ENCODE measurements at regions not wholly inside any gene's neighbourhood (a gene's known extent, or its start where the extent isn't known, plus 50 kb on each side); places are given as distances from the start of the nearest gene placed in this dataset.

- Histone ChIP-seq H3K27ac (ENCODE audit: poor library complexity, severe bottlenecking) (no peak overlapping the region), H3K4me1 (ENCODE audit: insufficient read depth, poor library complexity, severe bottlenecking) (no peaks in the 10 kb centered on the region), H3K36me3 (ENCODE audit: low read depth) (no peaks in the 10 kb centered on the region), H3K4me3 (ENCODE audit: severe bottlenecking) (no peak overlapping the region), H3K27me3 (ENCODE audit: insufficient read depth, poor library complexity, severe bottlenecking) (no peaks in the 10 kb centered on the region), H3K9me3 (ENCODE audit: severe bottlenecking) (no peaks in the 10 kb centered on the region)
- DNase-seq (ENCODE audit: low spot score), result no peak
- TF ChIP-seq CTCF (IDR thresholded peaks at IDR 0.05; ENCODE audit: poor library complexity, severe bottlenecking), result no peak
- ATAC-seq (ENCODE audit: low read depth), result no peak
These were observed 58.3 kb upstream of the SHH start for GRCh38 chr7:155870334-155871180.

GRCh38 chr7:155869784-155870076, 57.5 kb upstream of the SHH start:
- Histone ChIP-seq H3K36me3 (ENCODE audit: low read depth) (no peaks in the 10 kb centered on the region), H3K9me3 (ENCODE audit: severe bottlenecking) (no peaks in the 10 kb centered on the region), H3K27ac (ENCODE audit: poor library complexity, severe bottlenecking) (no peak overlapping the region), H3K4me1 (ENCODE audit: insufficient read depth, poor library complexity, severe bottlenecking) (no peaks in the 10 kb centered on the region), H3K27me3 (ENCODE audit: insufficient read depth, poor library complexity, severe bottlenecking) (no peaks in the 10 kb centered on the region), H3K4me3 (ENCODE audit: severe bottlenecking) (no peak overlapping the region)
- TF ChIP-seq CTCF (IDR thresholded peaks at IDR 0.05; ENCODE audit: poor library complexity, severe bottlenecking), result no peak
- no peak for DNase-seq (ENCODE audit: low spot score)
- no peak for ATAC-seq (ENCODE audit: low read depth)

DNA sequence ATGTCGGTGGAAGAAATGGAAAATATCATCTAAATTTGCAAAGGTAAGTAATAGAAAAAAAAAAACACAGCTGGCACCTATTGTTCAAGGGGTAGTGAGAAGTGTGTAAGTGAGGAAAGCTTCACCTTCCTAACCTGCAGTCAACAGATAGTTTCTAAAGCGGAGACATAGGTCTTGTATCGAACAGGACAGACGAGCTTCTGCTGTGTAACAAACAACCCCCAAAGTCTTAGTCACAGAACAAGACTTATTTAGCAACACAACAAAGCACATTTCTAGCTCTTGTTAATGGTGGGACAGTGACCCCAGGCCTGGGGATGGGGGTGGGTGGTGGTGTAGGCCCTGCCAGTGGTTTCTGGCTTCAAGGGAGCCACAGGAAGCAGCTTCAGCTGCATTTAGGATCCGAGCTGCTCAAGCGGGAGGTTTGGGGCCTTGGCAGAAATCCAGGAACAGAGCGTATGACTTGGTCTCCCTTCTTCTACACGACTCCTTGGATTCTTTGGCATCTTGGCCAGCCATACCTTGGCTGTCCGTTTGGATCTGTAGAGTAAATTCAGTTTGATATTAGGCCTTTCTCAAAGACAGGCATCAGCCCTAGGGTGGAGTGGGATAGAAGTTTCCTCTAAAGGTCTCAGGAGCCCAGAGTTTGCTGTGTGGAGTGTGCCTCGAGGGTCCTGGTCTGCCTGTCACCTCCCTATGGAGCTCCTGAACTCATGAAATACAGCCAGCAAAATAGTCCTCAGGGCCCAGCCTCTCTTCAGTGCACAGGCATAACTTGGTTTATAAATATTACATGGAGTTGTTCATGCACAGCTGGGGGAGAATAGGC, 56.9 kb upstream of the SHH start:
- H3K4me1 ChIP-seq (ENCODE audit: insufficient read depth, poor library complexity, severe bottlenecking), result no peaks in the 10 kb centered on the region
- no peak for TF ChIP-seq CTCF (IDR thresholded peaks at IDR 0.05; ENCODE audit: poor library complexity, severe bottlenecking)
- H3K27me3 ChIP-seq (ENCODE audit: insufficient read depth, poor library complexity, severe bottlenecking), result no peaks in the 10 kb centered on the region
- ATAC-seq (ENCODE audit: low read depth) (no peak), DNase-seq (ENCODE audit: low spot score) (no peak)
- H3K9me3 ChIP-seq (ENCODE audit: severe bottlenecking), result no peaks in the 10 kb centered on the region
- no peak overlapping the region for H3K4me3 ChIP-seq (ENCODE audit: severe bottlenecking)
- H3K36me3 ChIP-seq (ENCODE audit: low read depth), result no peaks in the 10 kb centered on the region
- no peak overlapping the region for H3K27ac ChIP-seq (ENCODE audit: poor library complexity, severe bottlenecking)

- H3K4me1 ChIP-seq (ENCODE audit: insufficient read depth, poor library complexity, severe bottlenecking), result no peaks in the 10 kb centered on the region
- DNase-seq (ENCODE audit: low spot score) (no peak), ATAC-seq (ENCODE audit: low read depth) (no peak)
- no peaks in the 10 kb centered on the region for H3K9me3 ChIP-seq (ENCODE audit: severe bottlenecking)
- H3K27ac ChIP-seq (ENCODE audit: poor library complexity, severe bottlenecking), result no peak overlapping the region
- H3K27me3 ChIP-seq (ENCODE audit: insufficient read depth, poor library complexity, severe bottlenecking), result no peaks in the 10 kb centered on the region
- no peak for TF ChIP-seq CTCF (IDR thresholded peaks at IDR 0.05; ENCODE audit: poor library complexity, severe bottlenecking)
- H3K36me3 ChIP-seq (ENCODE audit: low read depth), result no peaks in the 10 kb centered on the region
- H3K4me3 ChIP-seq (ENCODE audit: severe bottlenecking), result no peak overlapping the region
These were observed 55.6 kb upstream of the SHH start for GRCh38 chr7:155867734-155868400.

Data from RWPE2 (cell line).